Ovary (tissue), 3 donors: ENCODE measurements at regions not wholly inside any gene's neighbourhood (a gene's known extent, or its start where the extent isn't known, plus 50 kb on each side); places are given as distances from the start of the nearest gene placed in this dataset.

Experiments
- CTCF ChIP-seq, 3 donors: fragments of 450-650 bp in 2 of 3; fragments of 200-600 bp in 1 of 3; IDR thresholded peaks; one replicate each; pipeline versions ENCODE4 v1.5.1 to v1.8.0; 2016 to 2022; ENCODE audit warnings: antibody characterized with exemption in 3 of 3, mild to moderate bottlenecking in 1 of 3
- EP300 ChIP-seq: sonication (generic); formaldehyde crosslinking; IDR thresholded peaks from one replicate; pipeline ENCODE4 v1.6.1; 2017; ENCODE audit warnings: antibody characterized with exemption
- POLR2A ChIP-seq: fragments of 450-650 bp; IDR thresholded peaks from one replicate; pipeline ENCODE4 v1.6.1; 2017; ENCODE audit warnings: antibody characterized with exemption, mild to moderate bottlenecking, moderate library complexity
- donor health status: DM: no; HTN: no; CAD: no.

GRCh38 chr15:75138016-75138999, 63.4 kb upstream of the C15orf39 start:
- TF ChIP-seq CTCF (IDR thresholded peaks at IDR 0.05) (no peak), POLR2A (no peak), EP300 (no peak)
